HG03342 (cell line): ENCODE measurements at regions not wholly inside any gene's neighbourhood (a gene's known extent, or its start where the extent isn't known, plus 50 kb on each side); places are given as distances from the start of the nearest gene placed in this dataset.
"Not testable (repeated sequence)": the region's sequence is repeated elsewhere in the genome, so short reads cannot be mapped to it uniquely, and the experiment has no call there.

Experiments
- ATAC-seq: cut with Tn5 transposase; IDR thresholded peaks from one replicate; pipeline ENCODE4 v1.9.1; 2021; ENCODE audit warnings: mild to moderate bottlenecking, moderate library complexity; ENCODE audit not compliant: unreplicated experiment

DNA sequence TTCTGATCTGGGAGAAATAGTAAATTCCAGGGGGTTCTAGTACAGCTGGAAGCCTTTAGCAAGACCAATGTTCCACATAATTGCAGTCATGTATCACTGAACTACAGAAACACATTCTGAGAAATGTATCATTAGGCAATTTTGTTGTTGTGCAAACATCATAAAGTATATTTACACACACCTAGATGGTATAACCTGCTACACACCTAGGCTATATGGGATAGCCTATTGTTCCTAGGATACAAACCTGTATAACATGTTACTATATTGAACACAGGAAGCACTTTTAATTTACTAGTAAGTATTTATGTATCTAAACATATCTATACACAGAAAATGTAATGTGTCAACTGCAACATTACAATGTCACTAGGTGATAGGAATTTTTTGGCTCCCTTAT lies 525.9 kb upstream of the NRSN1 start:
- ATAC-seq = no peak

DNA sequence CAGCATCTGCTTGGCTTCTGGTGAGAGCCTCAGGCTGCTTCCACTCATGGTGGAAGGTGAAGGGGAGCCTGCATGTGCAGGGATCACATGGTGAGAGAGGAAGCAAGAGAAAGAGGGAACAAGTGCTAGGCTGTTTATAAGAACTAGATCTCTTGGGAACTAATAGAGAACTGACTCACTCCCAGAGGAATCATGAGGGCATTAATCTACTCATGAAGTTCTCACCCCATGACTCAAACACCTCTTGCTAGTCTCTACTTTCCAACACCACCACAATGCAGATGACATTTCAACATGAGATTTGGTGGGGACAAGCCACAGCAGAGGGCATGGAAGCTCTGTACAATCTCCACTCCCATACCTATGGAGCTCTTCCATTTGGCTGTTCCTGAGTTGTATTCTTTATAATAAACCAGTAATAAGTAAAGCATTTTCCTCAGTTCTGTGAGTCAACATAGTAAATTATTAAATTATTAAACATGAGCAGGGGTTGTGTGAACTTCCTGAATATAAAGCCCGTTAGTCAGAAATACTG lies 524.1 kb upstream of the NRSN1 start:
- no peak for ATAC-seq

DNA sequence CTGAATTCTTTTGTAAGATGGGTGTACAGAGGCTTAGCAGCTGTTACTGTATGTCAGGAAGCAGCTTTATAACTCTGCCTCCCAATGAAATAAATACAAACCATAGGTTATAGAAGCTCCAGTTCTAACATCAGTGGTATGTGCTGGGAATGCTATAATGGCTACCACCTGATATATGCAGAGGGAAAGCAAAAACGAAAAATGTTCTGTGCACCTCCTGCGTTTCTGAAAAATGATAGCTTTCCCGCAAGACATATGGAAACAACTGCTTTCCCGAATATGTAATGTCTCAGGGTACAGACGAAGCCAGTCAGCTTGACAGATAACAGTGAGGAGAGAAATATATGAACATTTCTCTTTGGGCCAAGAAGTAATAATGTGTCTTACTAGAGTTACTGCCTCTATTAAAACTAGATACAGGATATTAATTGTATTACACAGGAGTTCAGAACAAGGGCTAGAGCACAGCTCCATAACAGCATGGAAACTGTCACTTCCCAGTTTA lies 517.0 kb upstream of the NRSN1 start:
- no peak for ATAC-seq

DNA sequence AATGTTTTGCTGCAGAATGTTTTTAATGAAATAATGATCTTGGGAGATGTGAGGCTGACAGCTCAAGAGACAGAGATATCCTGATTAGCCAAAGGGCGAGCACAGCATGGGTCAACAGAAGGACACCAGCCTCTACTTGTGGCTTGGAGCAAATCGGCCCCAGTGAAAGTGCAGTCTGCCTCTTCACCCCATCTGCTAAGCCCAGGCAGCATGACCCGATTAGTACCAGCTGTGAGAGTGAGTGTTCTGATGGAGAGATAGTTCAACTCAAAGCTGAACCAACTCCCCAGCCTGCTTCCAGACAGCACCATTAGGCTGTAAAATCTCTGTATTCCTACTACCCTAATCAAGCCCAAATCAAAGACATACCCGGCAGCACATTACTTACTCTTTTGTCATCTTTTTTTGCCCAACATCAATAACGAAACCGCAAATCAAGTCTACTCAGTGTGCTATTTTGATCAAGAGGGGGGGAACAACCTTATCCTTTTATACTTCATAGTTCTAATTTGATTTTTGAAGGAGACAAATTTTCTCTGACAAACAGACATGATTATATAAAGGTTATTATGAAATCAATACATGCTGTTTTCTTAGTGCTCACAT lies 514.1 kb upstream of the NRSN1 start:
- no peak for ATAC-seq

DNA sequence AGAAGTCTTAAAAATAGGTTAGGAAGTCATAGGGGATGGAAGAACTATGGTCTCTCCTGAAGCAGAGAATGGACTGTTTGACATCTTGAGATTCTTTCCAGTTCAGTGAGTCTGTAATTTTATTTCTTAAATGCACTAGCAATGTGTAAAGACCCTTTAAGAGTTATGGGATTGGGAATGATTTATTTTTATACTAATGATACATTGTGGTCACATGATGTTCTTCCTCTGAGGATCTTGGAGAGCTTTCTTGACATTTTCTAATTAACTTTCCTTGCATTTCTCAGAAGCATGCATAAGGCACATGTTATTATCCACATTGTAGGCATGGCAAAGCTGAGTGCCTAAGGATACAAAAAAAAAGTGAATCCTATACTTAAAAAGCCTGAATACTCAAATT lies 507.6 kb upstream of the NRSN1 start:
- ATAC-seq = no peak

DNA sequence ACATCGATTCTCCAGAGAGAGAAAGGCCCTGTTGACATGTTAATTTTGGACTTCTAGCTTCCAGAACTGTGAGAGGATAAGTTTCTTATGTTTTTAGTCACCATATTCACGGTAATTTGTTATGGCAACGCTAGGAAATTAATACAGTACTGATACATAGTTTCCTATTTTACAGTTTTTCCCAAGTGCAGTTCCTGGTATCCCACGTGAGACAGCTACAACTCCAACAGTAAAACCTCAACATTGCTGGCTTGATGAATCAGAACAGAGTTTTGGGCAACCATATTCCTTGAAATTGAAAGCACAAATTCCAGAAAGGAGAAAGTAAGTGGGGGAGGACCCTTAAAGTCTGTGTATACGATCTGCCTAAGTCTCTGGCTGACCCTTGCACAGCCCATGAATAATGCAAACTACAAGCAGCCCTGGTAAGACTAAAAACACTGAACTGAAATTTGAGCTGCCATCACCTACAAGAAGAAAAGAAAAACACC lies 505.1 kb upstream of the NRSN1 start:
- ATAC-seq = no peak

DNA sequence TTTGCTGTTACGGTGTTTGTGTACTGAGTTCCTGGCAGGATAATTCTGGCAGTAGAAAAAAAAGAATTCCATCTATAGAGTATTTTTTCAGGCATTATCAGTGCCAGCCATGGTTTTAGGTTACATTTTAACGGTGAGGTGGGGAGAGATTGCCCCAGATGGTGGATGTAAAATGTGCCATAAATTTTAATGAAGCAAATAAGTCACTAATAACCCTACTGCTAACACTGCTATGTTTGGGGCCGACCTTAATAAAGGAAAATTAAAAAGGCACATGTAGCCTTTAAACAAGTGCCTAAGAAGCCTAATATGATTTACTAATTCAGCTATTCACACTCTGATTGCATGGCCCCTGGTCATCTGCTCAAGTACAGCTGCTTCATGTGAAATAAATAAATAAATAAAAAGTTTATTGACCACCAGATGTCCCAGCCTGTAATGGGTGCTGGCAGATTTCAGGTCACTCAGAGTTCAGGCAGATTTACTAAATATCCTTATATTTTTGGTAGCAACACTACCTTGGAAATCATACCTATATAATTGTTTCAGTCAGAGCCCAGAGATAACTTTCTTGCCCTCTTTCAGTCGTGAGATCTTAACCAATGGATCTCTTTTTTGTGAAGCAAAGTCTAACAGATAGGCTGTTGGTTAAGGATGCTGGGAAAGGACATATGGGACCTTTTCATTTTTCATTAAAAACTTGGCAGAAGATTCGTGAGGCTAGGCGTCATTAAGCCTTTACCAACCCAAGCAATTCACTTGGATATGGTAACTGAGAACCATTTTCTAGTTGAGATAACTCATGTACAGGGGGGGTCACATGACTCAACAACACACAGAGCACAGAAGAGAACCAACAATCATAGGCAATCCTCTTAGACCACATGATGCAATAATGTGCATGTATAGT lies 495.0 kb upstream of the NRSN1 start:
- no peak for ATAC-seq

DNA sequence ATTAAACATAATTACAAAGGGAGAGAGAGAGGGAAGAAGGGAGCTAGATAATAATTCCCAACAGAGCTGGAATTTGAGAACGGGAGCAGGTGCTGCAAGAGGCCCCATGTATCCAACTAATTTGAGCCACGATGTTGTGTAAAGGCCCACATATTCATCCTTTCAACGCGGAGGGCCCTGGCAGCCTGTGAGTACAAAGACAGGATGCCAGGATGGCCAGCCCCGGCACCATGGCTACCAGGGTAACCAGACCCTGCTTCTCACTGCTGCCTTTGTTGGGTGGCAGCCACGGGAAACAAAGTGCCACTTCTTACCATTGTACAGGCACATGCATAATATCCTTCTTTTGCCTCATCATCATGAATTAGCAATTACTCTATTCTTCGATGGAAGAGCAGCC lies 492.0 kb upstream of the NRSN1 start:
- no peak for ATAC-seq

DNA sequence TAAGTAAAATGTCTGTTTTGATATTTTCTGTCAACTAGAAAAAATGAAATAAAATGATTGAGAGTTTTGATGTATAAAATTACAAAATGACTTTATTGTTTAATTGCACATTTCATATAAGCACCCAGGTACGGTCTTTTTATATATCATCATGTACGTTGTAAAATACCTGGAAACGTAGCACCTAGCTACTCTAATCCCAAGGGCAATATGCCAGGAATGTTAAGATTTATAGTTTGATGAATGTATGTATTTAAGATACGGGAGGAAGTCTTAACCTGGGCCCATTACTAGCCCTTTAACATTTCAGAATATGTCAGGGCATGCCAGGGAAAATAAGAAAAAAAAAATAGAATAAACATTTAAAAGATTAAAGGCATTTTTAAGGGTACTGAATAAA lies 490.9 kb upstream of the NRSN1 start:
- ATAC-seq = no peak

DNA sequence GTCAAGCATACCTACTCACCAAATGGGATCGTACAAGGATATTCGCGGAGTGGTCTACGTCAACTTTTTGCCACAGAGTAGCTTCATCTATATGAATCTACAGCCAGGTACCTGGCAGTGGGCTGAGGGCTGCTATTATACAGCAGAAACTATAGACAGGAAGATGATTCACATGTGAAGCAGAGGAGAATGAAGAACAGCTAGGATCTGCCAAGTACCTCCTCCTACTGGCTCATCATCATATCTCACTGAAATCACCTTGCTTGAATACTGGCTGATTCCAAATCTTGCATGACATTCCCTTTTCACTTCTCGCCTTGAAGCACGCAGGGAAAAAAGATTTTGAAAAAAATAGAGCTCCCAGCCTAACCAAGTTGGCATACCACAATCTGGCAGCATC lies 488.7 kb upstream of the NRSN1 start:
- ATAC-seq = no peak

DNA sequence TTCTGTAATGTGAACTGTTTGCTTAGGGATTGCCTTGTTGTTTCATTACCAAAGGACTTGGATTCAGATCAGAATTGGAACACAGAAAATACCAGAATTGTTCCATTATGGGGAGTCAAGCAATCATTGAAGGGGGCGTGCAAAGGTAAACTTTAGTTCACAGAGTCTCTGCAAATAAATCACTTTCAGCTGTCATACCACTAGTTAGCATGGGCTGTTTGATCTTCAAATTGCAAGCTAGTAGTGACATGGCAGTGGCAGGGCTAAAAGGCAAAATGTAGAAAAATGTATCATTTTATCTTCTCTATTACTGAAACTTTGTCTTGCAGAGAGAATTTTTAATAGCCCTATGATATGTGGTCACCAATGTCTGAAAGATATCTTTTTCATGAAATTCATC lies 483.2 kb upstream of the NRSN1 start:
- no peak for ATAC-seq

DNA sequence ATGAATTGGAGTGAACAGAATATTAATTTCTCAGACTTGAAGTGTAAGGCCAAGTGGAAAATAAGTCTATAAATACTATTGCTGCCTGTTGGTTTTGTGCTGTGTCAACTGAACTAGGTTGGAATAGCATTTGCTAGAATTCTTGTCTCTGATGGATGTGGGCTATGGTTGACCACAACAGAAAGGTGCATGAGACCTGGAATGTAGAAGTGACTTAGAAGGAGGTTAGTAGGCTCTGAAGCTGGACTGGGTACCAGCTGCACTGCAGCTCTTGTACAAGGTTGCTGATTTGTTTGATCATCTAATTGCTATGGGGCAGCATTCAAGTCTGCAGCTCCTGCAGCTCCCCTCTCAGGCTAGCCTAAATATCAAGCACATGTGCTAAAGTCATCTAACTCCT lies 479.0 kb upstream of the NRSN1 start:
- ATAC-seq = no peak

DNA sequence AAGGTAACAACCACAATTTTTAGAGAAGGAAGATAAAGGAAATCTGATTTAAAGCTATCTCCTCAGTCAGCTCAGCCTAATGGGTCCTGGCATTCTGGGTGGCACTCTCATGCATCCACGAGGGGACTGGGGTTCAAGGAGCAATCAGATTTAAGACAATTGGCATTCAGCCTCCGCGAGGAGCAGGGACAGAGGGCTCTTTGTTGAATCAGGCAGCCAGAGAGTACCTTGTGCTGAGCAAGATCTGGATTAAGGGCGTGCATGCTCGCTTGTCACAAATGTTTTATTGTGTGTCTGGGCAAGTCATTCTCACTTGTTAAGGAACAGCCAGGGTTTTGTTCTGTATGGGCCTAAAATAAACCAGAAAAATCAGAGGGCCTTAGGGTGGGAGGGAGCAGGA lies 475.3 kb upstream of the NRSN1 start:
- ATAC-seq = no peak

DNA sequence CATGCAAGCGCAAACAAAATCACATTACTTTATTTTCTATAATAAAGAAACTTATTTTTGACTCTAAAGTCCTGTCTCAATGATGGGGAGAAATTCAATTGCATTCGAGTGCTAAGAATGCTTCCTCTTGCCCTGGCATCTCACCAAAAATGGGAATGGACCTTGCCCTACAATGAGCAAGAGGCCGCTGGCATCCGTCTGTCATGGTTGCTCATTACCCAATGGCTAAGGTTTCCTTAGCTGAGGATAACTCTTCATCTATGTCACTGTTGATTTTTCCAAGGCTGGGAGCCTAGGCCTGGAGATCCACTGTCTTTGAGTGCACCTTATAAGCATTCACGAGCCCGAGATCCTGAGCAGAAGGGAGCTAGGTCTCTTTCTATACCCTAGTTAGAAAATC lies 471.3 kb upstream of the NRSN1 start:
- no peak for ATAC-seq

DNA sequence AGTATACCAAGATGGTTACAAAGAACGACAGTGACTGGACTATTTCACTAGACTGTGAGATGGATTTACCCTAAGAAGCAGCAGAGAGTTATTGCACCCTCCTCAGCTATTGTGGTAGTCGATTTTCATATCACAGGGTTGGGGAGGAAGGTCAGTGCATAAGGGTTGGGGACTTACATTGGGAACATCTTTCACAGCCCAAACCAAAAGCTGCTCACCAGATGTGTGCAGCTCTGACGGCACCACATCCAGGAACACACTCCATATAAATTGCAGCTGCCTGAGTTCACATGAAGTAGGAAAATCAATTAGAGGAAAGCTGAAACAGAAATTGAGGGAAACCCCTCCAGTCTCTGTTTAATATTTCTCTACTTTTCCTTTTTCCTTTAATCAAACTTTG lies 470.5 kb upstream of the NRSN1 start:
- no peak for ATAC-seq

DNA sequence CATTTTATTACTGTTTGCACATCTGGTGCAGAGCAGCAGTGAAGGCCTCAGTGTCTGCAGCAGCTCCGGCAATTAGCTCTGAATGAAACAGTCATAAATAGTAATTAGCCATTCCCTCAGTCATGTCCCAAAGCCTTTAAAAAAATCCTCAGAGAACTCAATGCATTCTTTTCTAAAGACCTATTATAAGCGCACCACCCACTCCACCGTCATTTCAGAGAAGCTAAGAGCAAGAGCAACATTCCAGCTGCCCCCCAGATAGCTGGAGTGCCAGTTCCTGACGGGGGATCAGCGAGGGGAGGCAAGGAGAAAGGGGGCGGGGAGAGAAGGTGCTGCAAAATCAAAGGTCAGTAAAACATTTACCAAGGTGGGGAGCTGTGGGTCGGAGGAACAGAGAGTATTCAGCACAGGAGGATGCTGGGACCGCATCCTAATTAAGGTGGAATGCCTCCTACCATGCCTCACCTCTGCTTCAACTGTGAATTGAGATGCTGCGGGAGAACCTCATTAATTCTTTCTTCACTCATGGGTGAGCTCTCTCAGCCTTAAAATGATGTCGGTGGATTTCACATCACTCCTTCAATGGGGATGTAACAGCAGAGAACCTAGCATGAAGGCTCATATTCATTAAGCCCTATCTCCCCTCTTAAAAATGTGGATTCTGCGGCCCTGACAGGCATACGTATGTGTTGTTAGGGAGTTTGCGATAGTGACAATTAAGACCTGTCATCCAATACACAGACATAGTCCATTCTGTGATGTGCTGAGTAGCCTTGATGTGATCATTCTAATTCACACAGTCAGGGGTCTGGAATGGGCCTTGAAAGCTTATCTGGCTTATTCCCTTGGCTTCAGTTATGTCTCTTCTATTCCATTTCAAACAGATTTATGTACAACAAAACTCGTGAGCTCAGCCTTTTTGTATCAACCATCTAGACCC lies 469.5 kb upstream of the NRSN1 start:
- no peak for ATAC-seq

DNA sequence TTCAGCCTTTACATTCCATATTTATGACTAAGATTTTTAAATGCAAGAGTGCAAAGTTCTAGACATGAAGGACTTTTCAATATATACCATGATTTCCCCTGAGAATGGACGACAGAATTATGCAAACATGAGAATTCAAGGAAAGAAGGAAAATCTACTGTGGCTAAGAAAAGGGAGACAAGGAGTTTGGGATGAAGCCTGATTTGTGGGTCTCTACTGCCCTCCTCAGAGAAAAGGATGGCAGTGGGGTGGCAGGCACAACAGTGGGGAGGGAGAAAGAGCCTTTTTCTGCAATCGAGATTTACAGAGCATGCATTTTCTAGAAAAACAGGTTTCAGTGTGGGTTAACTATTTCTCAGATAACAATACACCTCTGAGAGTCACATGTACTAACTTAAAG lies 466.9 kb upstream of the NRSN1 start:
- ATAC-seq = no peak

DNA sequence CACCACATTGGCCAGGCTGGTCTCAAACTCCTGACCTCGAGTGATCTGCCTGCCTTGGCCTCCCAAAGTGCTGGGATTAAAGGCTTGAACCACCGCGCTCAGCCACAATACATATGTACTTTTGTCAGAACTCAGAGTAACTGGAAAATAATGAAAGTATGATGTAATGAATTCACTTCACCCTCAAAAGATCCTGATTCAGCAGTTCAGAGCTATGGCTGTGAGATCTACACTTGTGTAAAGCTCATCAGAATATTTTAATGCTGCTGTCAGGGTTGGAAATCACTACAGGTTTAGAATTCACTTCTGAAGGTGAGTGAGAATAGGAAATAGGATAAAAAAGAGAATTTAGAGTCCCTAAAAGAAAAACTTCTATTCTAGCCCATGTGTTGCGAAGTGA lies 464.5 kb upstream of the NRSN1 start:
- no peak for ATAC-seq

DNA sequence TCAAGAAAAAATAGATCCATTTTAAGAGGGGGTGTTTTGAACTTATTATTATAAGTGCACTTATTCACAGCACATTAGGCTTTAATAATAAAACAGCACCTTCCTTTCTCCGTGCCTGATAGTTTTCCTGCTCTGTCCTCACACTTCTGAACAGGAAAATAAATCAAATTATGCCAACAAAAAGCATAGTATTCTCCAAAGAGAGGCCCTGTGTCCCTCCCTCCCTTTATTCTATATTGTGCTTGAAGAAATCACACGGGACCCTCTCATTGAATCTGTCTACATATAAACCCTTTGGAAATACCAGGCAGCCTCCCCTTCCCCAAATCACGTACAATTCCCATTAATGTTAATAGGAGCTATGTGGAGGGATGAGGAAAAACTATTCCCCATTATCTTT lies 462.9 kb upstream of the NRSN1 start:
- ATAC-seq = no peak

DNA sequence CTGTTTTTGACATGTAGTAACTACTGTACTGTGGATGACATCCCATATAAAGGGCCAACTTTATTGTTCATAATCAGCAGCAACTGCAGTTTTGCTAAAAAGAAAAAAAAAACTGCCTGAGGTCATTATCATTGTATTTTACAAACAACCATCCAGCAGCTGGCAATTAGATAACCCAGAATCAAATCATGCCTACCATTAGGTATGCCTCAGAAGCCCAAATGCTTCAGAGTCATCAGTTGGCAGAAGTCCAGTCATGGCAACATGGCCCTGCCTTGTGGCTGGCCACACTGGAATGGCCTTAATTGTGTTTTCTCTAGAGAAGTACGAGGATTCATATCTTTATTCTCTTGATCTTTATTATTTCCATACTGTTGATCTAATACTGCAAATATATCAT lies 462.4 kb upstream of the NRSN1 start:
- ATAC-seq = no peak

DNA sequence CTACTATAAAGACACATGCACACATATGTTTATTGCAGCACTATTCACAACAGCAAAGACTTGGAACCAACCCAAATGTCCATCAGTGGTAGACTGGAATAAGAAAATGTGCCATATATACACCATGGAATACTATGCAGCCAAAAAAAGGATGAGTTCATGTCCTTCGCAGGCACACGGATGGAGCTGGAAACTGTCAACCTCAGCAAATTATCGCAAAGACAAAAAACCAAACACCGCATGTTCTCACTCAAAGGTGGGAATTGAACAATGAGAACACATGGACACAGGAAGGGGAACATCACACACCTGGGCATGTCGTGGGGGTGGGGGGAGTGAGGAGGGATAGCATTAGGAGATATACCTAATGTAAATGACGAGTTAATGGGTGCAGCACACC lies 460.1 kb upstream of the NRSN1 start:
- not testable (repeated sequence) for ATAC-seq
